PC-9 (cell line): ENCODE measurements at regions not wholly inside any gene's neighbourhood (a gene's known extent, or its start where the extent isn't known, plus 50 kb on each side); places are given as distances from the start of the nearest gene placed in this dataset.

Experiments used
- BruUV-seq: library from RNA; stranded (reverse); fragments of 400-500 nt; replicated peaks from 2 replicates; lab custom pipeline; 2021; lab: Mats Ljungman, UMichigan
- CTCF ChIA-PET: fragments of 300-600 bp; sonication (Branson Sonifier 250); formaldehyde crosslinking; loops from one replicate; lab custom pipeline; 2022; ENCODE audit warnings: antibody characterized with exemption; lab: Charles Lee
- POLR2A ChIA-PET: fragments of 300-600 bp; sonication (Branson Sonifier 250); formaldehyde crosslinking; loops from one replicate; lab custom pipeline; 2022; ENCODE audit warnings: antibody characterized with exemption; ENCODE audit not compliant: unreplicated experiment; lab: Charles Lee
- DNase-seq, 2 experiments: peaks; one replicate each; pipeline versions ENCODE4 v3.0.0 to v3.0.0-alpha.2; 2015 to 2022; ENCODE audit warnings: mixed read lengths in 1 of 2
- H2AFZ ChIP-seq: fragments of 200-600 bp; sonication (generic); 2 replicates; pipeline ENCODE4 v1.8.1; 2017; ENCODE audit warnings: antibody characterized with exemption
- H3F3A ChIP-seq: fragments of 200-600 bp; sonication (generic); 2 replicates; pipeline ENCODE4 v1.8.1; 2017; ENCODE audit warnings: antibody characterized with exemption, mild to moderate bottlenecking, low read depth; ENCODE audit not compliant: insufficient read depth
- H3K27ac ChIP-seq: fragments of 200-600 bp; sonication (generic); 2 replicates; pipeline ENCODE4 v1.6.1; 2016; ENCODE audit warnings: mixed run types
- H3K27me3 ChIP-seq: fragments of 200-600 bp; sonication (generic); 2 replicates; pipeline ENCODE4 v1.6.1; 2016; ENCODE audit warnings: low read depth, mixed run types; ENCODE audit not compliant: insufficient read depth
- H3K36me3 ChIP-seq: fragments of 200-600 bp; sonication (generic); 2 replicates; pipeline ENCODE4 v1.6.1; 2016; ENCODE audit warnings: low read depth, mixed run types
- H3K4me1 ChIP-seq: fragments of 200-600 bp; sonication (generic); replicated peaks from 2 replicates; pipeline ENCODE4 v1.6.1; 2016; ENCODE audit warnings: mixed run types; ENCODE audit not compliant: insufficient read depth
- H3K4me2 ChIP-seq: fragments of 200-600 bp; sonication (generic); 2 replicates; pipeline ENCODE4 v1.6.1; 2017; ENCODE audit warnings: mixed run types
- H3K4me3 ChIP-seq: fragments of 200-600 bp; sonication (generic); 2 replicates; pipeline ENCODE4 v1.6.1; 2016; ENCODE audit warnings: mixed run types
- H3K79me2 ChIP-seq: fragments of 200-600 bp; sonication (generic); 2 replicates; pipeline ENCODE4 v1.6.1; 2017; ENCODE audit warnings: low read depth, mixed run types
- H3K9me2 ChIP-seq: fragments of 200-600 bp; sonication (generic); 2 replicates; pipeline ENCODE4 v1.8.1; 2017; ENCODE audit warnings: mild to moderate bottlenecking; ENCODE audit not compliant: insufficient read depth
- H3K9me3 ChIP-seq: fragments of 200-600 bp; sonication (generic); 2 replicates; pipeline ENCODE4 v1.8.1; 2016; ENCODE audit warnings: low read depth; ENCODE audit not compliant: insufficient read depth
- H4K20me1 ChIP-seq: fragments of 200-600 bp; sonication (generic); 2 replicates; pipeline ENCODE4 v1.8.1; 2017; ENCODE audit not compliant: insufficient read depth
- CTCF ChIP-seq: fragments of 200-600 bp; sonication (generic); conservative IDR thresholded peaks from 2 replicates; pipeline ENCODE4 v1.6.1; 2017; ENCODE audit warnings: mixed run types, antibody characterized with exemption, mild to moderate bottlenecking, moderate library complexity
- EZH2 ChIP-seq: fragments of 200-600 bp; sonication (generic); IDR thresholded peaks from 2 replicates; pipeline ENCODE4 v1.8.0; 2017; ENCODE audit warnings: antibody characterized with exemption, low read depth
- intact Hi-C: fragments of 100-400 bp; cut with micrococcal nuclease; formaldehyde crosslinking; loops from one replicate; pipeline ENCODE4 v1.10.0; 2022; ENCODE audit not compliant: unreplicated experiment

GRCh38 chr15:58330741-58331559, 100.8 kb upstream of the LIPC start:
- Histone ChIP-seq H3K27me3 (no peaks in the 10 kb centered on the region), H3K4me3 (peak overlapping the region; percentile 52), H3K36me3 (0 out of 2 replicates have a peak, but pooled peaks cover 6% of the 10 kb centered on the region), H3K9me2 (peaks cover 4% of the 10 kb centered on the region; the same call in 1 of the 2 replicates), H3K79me2 (no peaks in the 10 kb centered on the region), H4K20me1 (no peaks in the 10 kb centered on the region), H3K4me1 (peaks cover 55% of the 10 kb centered on the region), H2AFZ (no peak overlapping the region), H3F3A (peaks cover 45% of the 10 kb centered on the region), H3K27ac (peak overlapping the region; percentile 98), H3K4me2 (peak overlapping the region; percentile 86), H3K9me3 (peaks cover 9% of the 10 kb centered on the region)
- intact Hi-C loops = loop anchor here (1.0 to 10.0 kb wide), 5 partner anchors 61 to 604 kb away; partner anchors contain the start of gene SLTM
- ChIA-PET POLR2A (interaction anchor here (0.5 to 3.4 kb wide), 8 partner anchors 61 to 190 kb away, joined by 3 to 21 read pairs (median 10); no protein-coding TSS in a partner anchor), CTCF (no interaction called here)
- BruUV-seq = no TSS peak
- TF ChIP-seq EZH2 (no peak), CTCF (no peak)
- peak; percentile 2 to 76 for DNase-seq

DNA sequence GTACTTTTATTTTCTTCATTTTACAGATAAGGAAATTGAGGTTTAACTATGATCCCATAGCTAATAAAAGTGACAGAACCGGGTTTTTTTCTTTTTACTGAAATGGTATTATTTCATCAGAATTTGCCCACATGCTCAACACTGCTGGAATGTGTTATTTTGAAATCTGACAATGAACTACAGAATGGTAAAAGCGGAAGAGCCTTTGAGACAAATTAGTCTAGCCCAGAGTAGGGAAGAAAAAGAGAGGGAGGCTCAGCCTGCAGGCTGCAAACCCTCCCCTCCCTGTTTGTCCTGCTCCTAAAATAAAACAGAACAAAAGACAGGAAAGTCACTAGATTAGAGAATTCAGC, 100.3 kb upstream of the LIPC start:
- TF ChIP-seq CTCF (no peak), EZH2 (no peak)
- Histone ChIP-seq H3K27ac (peak overlapping the region; percentile 98), H3K4me3 (peak overlapping the region; percentile 52; the same call in 1 of the 2 replicates), H3K79me2 (no peaks in the 10 kb centered on the region), H3K36me3 (0 out of 2 replicates have a peak, but pooled peaks cover 6% of the 10 kb centered on the region), H4K20me1 (no peaks in the 10 kb centered on the region), H3K9me3 (peaks cover 9% of the 10 kb centered on the region), H2AFZ (no peak overlapping the region), H3K4me1 (peaks cover 55% of the 10 kb centered on the region), H3K9me2 (peaks cover 4% of the 10 kb centered on the region; the same call in 1 of the 2 replicates), H3F3A (peaks cover 45% of the 10 kb centered on the region), H3K4me2 (peak overlapping the region; percentile 86), H3K27me3 (no peaks in the 10 kb centered on the region)
- ChIA-PET CTCF (interaction anchor here (1.4 kb wide), 1 partner anchor 15 kb away, joined by 4 read pairs; no protein-coding TSS in a partner anchor), POLR2A (interaction anchor here (0.5 to 3.4 kb wide), 9 partner anchors 58 to 418 kb away, joined by 3 to 21 read pairs (median 9); no protein-coding TSS in a partner anchor)
- BruUV-seq = TSS peak; percentile 50
- DNase-seq = peak in 1 of 2 experiments; percentile 71
- intact Hi-C loops = loop anchor here (2.0 to 10.0 kb wide), 3 partner anchors 215 to 603 kb away; partner anchors contain the start of gene SLTM

GRCh38 chr15:58331913-58332675, 99.7 kb upstream of the LIPC start:
- Histone ChIP-seq H2AFZ (no peak overlapping the region), H3K27ac (peak overlapping the region; percentile 98), H3K9me3 (peaks cover 9% of the 10 kb centered on the region), H4K20me1 (no peaks in the 10 kb centered on the region), H3K4me1 (peaks cover 55% of the 10 kb centered on the region), H3K27me3 (no peaks in the 10 kb centered on the region), H3F3A (peaks cover 45% of the 10 kb centered on the region), H3K36me3 (0 out of 2 replicates have a peak, but pooled peaks cover 6% of the 10 kb centered on the region), H3K4me3 (peak overlapping the region; percentile 52; the same call in 1 of the 2 replicates), H3K79me2 (no peaks in the 10 kb centered on the region), H3K9me2 (peaks cover 4% of the 10 kb centered on the region; the same call in 1 of the 2 replicates), H3K4me2 (peak overlapping the region; percentile 86)
- intact Hi-C loops = loop anchor here (1.0 to 10.0 kb wide), 13 partner anchors 14 to 603 kb away; partner anchors contain the start of genes ADAM10, MINDY2 and SLTM
- TF ChIP-seq CTCF = no peak
- no peak for TF ChIP-seq EZH2
- BruUV-seq = no TSS peak
- ChIA-PET CTCF (interaction anchor here (1.4 kb wide), 1 partner anchor 15 kb away, joined by 4 read pairs; no protein-coding TSS in a partner anchor), POLR2A (interaction anchor here (0.5 to 3.4 kb wide), 13 partner anchors 12 to 418 kb away, joined by 3 to 21 read pairs (median 4); no protein-coding TSS in a partner anchor)
- DNase-seq = peak; percentile 96
